ENCODE measurements at regions not wholly inside any gene's neighbourhood (a gene's known extent, or its start where the extent isn't known, plus 50 kb on each side); places are given as distances from the start of the nearest gene placed in this dataset.

- TF ChIP-seq CTCF (conservative IDR thresholded peaks at IDR 0.05; ENCODE audit: low read length) (no peak), EZH2phosphoT487 (IDR thresholded peaks at IDR 0.05; ENCODE audit: borderline replicate concordance, low read depth, low read length) (no peak)
Observed at GRCh38 chr12:126290456-126290855, 1225.2 kb downstream of the AACS start.
